AG08396 (cell line): ENCODE measurements at regions not wholly inside any gene's neighbourhood (a gene's known extent, or its start where the extent isn't known, plus 50 kb on each side); places are given as distances from the start of the nearest gene placed in this dataset.
"Not testable (repeated sequence)": the region's sequence is repeated elsewhere in the genome, so short reads cannot be mapped to it uniquely, and the experiment has no call there.

Experiments
- DNase-seq: peaks from one replicate; pipeline ENCODE4 v3.0.0; 2012; ENCODE audit warnings: low spot score, mixed read lengths

DNA sequence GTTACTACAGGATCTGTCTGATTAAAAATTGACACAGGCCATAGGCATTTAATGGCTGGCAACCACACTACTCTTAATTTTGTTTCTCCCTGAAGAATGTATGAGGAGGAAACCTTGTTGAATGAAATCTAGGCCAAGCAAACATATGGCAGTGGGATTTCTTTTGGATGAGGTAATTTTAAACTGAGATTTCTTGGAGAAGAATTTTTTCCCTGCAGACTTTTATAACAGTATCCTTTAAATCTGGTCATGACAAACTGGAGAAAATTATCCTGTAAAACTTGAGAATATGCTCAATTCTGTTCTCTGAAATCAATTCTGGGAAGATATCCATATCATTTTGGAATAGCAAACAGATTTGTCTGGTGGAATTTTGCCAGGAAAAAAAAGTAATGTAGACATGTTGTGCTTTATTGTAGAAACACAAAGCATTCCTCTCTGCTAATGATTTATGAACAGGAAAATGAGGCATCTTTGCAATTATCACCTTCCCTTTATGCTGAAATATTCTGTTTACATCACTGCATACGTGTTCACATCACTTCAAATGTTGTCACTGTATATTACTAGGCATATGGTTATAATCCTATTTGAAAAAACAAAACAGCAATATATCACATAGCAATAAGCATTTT is 108.3 kb upstream of the ARSJ start:
- DNase-seq: peak; percentile 29

DNA sequence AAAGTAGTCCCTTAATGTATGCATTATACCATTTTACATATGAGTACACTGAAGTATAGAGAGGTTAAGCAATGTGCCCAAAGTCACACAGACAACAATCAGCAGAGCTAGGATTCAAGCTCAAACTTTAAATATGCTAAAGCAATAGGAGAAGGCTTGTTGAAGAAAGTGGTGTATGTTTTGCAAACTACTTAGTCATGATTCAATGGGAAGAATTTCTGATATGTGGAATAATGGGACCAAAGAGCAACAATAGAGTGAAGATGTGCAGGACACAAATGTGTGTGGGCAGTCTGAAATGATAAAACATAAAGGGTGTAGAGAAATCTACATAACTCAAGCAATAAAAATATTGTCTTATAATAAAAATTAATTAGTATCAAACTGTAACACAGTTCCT is 109.0 kb upstream of the ARSJ start:
- no peak for DNase-seq

GRCh38 chr4:114091546-114091945 is 112.1 kb upstream of the ARSJ start:
- DNase-seq: no peak

DNA sequence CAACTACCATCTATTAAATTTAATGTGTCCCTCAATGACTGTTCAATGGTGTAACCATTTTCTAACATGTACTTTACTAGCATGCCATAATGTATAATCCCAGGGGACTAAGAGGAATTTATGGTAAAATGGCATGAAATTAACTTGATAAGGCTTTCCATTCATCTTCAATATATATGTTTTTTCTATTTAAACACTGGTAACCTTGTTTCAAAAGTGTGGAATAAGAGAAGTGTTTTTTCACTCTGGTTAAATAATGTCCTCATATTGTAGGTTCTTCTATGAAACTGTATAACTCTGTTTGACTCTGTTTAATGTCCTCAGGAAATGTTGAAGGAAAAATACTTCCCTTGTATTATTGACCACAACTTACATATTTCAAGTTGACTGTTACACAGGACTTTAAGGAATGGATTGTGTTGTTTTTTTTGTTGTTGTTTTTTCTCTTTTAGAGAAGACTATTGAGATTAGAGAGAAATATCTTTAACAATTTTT is 113.8 kb upstream of the ARSJ start:
- no peak for DNase-seq

GRCh38 chr4:114100288-114101031 is 121.0 kb upstream of the ARSJ start:
- DNase-seq: no peak

GRCh38 chr4:114103908-114104307 is 124.5 kb upstream of the ARSJ start:
- no peak for DNase-seq

DNA sequence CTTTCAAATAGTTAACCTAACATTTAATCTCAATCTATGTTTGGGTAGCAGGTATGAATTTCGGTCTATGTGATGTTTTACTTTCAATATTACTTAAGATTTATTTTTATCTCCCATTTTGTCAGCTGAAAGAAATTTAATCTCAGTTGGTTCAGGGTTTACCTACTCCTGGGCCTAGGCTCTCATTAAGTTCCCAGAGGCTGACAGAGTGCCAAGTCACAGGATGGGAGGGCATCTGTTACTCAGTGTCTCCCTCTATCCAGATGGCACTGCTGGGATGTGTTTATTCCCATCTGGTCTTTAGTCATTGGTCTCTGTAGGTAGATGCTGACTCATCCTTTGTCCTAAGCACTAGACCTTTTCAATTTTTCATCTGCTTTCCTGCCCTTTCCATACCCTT is 129.4 kb upstream of the ARSJ start:
- no peak for DNase-seq

DNA sequence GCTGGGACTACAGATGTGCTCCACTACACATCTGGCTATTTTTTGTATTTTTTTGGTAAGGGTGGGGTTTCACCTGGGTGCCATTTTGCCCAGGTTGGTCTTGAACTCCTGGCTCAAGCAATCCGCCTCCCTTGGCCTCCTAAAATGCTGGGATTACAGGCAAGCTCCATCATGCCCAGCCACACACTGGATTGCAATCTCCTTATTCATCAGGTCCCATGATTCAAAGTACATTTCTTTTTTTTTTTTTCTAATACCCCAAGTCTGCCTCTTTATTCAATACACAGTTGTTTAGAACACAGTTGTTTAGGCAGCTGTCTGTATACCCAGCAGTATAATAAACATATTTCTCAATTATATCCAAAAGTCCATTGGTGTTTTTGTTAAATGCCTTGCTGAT is 130.3 kb upstream of the ARSJ start:
- DNase-seq: no peak

GRCh38 chr4:114115526-114115925 is 136.1 kb upstream of the ARSJ start:
- DNase-seq: no peak

DNA sequence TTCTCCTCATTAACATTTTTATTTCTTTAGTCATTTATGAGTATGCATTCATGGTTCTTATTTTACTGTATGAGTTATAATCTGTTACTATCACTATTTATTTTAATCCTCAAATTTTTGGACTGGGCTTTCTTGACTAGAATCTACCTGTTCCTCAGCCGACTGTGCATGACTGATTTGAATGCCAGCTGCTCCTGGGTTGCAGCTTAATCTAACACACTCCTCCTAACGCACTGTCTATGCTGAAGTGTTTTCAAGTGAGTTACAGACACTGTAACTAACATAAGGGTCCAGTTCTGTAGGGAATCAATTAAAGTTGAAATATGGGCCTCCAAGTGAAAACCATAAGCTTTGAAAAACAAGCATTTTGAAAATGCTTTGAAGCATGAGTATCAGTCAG is 137.4 kb upstream of the ARSJ start:
- no peak for DNase-seq

GRCh38 chr4:114121221-114121620 is 141.8 kb upstream of the ARSJ start:
- no peak for DNase-seq

GRCh38 chr4:114132199-114132598 is 152.8 kb upstream of the ARSJ start:
- DNase-seq: no peak

DNA sequence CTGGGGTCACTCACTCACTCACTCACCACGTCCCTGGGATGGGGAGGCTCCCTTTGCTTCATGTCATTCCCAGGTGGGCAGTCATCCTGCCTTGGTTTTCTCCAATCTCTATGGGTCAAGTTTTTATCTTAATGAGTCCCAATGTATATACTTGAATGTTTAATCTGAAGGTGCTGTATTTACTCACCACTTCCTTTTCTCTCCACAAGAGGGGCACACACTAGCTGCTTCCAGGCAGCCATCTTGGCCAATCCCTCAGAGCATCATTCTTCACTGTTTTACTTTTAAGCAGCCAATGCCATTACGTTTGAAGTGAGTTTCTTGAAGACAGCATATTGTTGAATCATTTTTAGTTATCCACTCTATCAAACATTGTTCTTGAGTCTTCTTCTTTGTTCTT is 153.4 kb upstream of the ARSJ start:
- no peak for DNase-seq

DNA sequence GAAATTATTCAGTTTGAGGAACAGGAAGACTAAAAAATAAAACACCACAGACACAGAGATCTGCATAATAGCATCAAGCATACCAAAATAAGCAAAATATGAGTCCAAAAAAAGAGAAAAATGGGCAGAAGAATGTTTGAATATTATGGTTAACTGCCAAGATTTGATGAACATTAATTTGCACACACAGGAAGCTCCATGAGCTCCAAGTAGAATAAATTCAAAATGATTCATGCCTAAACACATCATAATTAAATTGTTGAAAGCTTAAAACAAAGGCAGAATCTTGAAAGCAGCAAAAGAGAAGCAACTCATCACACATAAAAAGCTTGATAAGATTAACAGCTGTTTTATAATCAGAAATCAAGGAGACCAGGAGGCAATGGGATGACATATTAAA is 156.6 kb upstream of the ARSJ start:
- DNase-seq: no peak

DNA sequence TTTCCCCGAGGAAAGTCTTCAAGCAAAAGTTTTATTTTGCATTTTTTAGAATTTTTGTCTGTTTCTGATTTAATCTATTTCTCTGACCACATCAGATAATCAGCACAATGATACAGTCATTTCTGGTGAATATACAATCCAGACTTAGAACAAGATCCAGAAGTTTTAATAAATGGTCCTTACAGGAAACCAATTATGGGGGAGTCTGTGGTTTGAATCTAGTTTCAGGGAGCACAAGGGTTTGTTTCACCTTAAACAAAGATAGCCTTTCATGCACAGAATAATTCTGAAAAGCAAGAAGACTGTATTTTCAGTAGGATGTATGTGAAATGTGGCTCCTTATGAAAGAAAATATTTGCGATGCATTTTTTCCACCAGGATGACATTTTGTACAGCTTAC is 158.5 kb upstream of the ARSJ start:
- no peak for DNase-seq

- no peak for DNase-seq
These were observed 167.6 kb upstream of the ARSJ start for GRCh38 chr4:114146947-114147618.

DNA sequence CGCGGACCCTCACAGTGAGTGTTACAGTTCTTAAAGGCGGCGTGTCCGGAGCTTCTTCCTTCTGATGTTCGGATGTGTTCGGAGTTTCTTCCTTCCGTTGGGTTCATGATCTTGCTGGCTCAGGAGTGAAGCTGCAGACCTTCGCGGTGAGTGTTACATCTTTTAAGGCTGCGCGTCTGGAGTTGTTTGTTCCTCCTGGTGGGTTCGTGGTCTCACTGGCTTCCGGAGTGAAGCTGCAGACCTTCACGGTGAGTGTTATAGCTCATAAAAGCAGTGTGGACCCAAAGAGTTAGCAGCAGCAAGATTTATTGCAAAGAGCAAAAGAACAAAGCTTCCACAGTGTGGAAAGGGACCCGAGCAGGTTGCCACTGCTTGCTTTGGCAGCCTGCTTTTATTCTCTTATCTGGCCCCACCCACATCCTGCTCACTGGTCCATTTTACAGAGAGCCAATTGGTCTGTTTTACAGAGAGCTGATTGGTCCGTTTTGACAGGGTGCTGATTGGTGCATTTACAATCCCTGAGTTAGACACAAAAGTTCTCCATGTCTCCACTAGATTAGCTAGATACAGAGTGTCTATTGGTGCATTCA is 168.3 kb upstream of the ARSJ start:
- not testable (repeated sequence) for DNase-seq

GRCh38 chr4:114148372-114149070 is 169.1 kb upstream of the ARSJ start:
- DNase-seq: not testable (repeated sequence)

- DNase-seq: no peak
These were observed 176.9 kb upstream of the ARSJ start for GRCh38 chr4:114156371-114156770.

DNA sequence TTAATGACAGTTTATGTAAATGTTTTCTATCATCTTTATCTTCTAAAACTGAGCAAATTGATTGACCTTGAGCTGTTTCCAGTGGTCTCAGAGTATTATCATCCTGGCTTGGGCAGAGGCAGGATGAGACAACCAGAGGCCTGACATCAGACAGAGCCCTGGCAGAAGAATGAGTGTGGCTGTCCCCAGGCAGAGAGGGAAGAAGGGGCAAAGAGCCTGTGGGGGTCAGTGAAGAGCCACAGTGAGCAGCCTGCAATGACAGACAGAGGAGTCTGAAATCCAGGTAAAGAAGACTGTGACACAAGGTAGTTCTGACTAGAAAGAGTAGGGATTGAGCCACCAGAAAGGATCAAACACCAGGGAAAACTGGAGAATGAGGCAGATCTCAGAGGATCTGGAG is 182.4 kb upstream of the ARSJ start:
- DNase-seq: no peak

GRCh38 chr4:114163051-114163450 is 183.6 kb upstream of the ARSJ start:
- no peak for DNase-seq

DNA sequence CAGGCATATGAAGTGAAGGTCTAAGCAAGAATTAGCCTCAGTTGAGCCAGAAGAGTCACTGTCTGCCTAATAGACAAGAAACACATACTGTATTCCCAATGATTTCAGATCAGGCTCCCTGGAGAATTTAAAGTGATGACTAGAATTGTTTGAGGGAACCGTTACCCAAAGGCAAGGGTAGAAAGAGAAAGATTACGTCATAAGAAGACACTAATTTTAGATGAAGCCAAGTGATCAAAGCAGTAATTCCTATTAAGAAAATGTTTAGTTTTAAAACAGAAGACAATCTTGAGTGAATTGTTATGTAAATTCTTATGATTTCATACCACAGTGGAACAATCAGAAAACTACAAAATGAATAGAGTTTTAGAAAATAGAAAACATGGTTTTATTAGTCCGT is 194.5 kb upstream of the ARSJ start:
- no peak for DNase-seq
